Ishikawa (cell line): ENCODE measurements at regions not wholly inside any gene's neighbourhood (a gene's known extent, or its start where the extent isn't known, plus 50 kb on each side); places are given as distances from the start of the nearest gene placed in this dataset.

Experiments
- CEBPB ChIP-seq: IDR thresholded peaks from 2 replicates; pipeline ENCODE4 v1.6.1; 2012
- CREB1 ChIP-seq: IDR thresholded peaks from 2 replicates; pipeline ENCODE4 v1.6.1; 2012; ENCODE audit warnings: low read depth
- EGR1 ChIP-seq: IDR thresholded peaks from 2 replicates; pipeline ENCODE4 v1.6.1; 2012
- EP300 ChIP-seq: IDR thresholded peaks from 2 replicates; pipeline ENCODE4 v1.6.1; 2012; ENCODE audit warnings: borderline replicate concordance
- FOXM1 ChIP-seq: IDR thresholded peaks from 2 replicates; pipeline ENCODE4 v1.6.1; 2012; ENCODE audit warnings: low read depth, borderline replicate concordance
- NFIC ChIP-seq: IDR thresholded peaks from 2 replicates; pipeline ENCODE4 v1.6.1; 2012
- RAD21 ChIP-seq: IDR thresholded peaks from 2 replicates; pipeline ENCODE4 v1.6.1; 2012; ENCODE audit warnings: low read depth
- TAF1 ChIP-seq: IDR thresholded peaks from 2 replicates; pipeline ENCODE4 v1.6.1; 2012; ENCODE audit warnings: low read depth, mild to moderate bottlenecking
- TCF12 ChIP-seq: IDR thresholded peaks from 2 replicates; pipeline ENCODE4 v1.6.1; 2012; ENCODE audit warnings: low read depth
- TEAD4 ChIP-seq: IDR thresholded peaks from 2 replicates; pipeline ENCODE4 v1.6.1; 2012
- YY1 ChIP-seq: IDR thresholded peaks from 2 replicates; pipeline ENCODE4 v1.6.1; 2012; ENCODE audit warnings: low read depth
- ZBTB7A ChIP-seq: IDR thresholded peaks from 2 replicates; pipeline ENCODE4 v1.6.1; 2012; ENCODE audit warnings: low read depth
- TF ChIP-seq, protein P1 (sequence below): IDR thresholded peaks from 2 replicates; pipeline ENCODE4 v1.6.1; 2012; ENCODE audit warnings: low read depth, mild to moderate bottlenecking
- TF ChIP-seq, protein P2 (sequence below): IDR thresholded peaks from 2 replicates; pipeline ENCODE4 v1.6.1; 2012
- TF ChIP-seq, protein P3 (sequence below): IDR thresholded peaks from 2 replicates; pipeline ENCODE4 v1.6.1; 2012

DNA sequence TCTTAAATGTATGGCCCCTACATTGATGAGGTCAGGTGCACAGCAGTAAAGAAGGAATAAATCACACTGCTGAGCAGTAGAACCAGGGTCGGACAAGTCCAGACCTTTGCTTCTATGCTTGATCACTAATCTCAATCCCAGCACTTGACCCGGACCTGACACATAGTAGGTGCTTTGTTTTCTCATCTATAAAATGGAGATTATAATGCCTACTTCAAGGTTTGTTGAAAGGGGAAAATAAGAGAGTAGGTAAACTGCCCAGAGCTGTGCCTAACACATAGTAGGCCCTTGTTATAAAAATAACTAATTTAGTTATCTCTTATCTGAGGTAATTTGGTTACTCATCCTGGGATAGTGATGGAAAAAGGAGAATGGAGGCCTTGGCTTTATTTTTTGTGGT, 125.0 kb downstream of the RXFP2 start:
- TF ChIP-seq FOXM1: no peak
- TF ChIP-seq RAD21: no peak
- TF ChIP-seq CREB1: no peak
- TF ChIP-seq, protein P1, sequence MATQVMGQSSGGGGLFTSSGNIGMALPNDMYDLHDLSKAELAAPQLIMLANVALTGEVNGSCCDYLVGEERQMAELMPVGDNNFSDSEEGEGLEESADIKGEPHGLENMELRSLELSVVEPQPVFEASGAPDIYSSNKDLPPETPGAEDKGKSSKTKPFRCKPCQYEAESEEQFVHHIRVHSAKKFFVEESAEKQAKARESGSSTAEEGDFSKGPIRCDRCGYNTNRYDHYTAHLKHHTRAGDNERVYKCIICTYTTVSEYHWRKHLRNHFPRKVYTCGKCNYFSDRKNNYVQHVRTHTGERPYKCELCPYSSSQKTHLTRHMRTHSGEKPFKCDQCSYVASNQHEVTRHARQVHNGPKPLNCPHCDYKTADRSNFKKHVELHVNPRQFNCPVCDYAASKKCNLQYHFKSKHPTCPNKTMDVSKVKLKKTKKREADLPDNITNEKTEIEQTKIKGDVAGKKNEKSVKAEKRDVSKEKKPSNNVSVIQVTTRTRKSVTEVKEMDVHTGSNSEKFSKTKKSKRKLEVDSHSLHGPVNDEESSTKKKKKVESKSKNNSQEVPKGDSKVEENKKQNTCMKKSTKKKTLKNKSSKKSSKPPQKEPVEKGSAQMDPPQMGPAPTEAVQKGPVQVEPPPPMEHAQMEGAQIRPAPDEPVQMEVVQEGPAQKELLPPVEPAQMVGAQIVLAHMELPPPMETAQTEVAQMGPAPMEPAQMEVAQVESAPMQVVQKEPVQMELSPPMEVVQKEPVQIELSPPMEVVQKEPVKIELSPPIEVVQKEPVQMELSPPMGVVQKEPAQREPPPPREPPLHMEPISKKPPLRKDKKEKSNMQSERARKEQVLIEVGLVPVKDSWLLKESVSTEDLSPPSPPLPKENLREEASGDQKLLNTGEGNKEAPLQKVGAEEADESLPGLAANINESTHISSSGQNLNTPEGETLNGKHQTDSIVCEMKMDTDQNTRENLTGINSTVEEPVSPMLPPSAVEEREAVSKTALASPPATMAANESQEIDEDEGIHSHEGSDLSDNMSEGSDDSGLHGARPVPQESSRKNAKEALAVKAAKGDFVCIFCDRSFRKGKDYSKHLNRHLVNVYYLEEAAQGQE: no peak
- TF ChIP-seq, protein P2, sequence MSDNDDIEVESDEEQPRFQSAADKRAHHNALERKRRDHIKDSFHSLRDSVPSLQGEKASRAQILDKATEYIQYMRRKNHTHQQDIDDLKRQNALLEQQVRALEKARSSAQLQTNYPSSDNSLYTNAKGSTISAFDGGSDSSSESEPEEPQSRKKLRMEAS: no peak
- TF ChIP-seq EGR1: no peak
- TF ChIP-seq TEAD4: no peak
- TF ChIP-seq NFIC: no peak
- TF ChIP-seq YY1: no peak
- TF ChIP-seq CEBPB: no peak
- no peak for TF ChIP-seq TAF1

DNA sequence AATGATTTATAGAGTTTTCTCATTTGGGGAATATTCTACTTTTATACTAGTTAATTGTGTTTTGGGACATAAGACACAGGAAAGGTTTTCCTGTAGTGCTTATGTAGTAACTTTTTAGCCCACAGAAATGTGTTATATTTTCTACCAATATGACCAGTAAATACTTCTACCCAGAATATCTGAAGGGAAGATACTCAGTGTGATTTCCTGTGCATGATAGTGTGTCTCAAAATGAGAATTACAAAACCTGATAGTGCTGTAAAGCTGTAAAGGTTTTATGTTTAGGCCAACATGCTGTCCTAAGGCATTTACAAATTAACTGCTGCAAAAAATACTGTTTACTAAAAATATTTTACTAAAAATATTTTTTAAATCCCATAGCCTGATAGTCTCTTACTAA, 126.8 kb downstream of the RXFP2 start:
- TF ChIP-seq, protein P2: no peak
- TF ChIP-seq, protein P1: no peak
- no peak for TF ChIP-seq TCF12
- TF ChIP-seq, protein P3, sequence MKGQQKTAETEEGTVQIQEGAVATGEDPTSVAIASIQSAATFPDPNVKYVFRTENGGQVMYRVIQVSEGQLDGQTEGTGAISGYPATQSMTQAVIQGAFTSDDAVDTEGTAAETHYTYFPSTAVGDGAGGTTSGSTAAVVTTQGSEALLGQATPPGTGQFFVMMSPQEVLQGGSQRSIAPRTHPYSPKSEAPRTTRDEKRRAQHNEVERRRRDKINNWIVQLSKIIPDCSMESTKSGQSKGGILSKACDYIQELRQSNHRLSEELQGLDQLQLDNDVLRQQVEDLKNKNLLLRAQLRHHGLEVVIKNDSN: no peak
- TF ChIP-seq NFIC: no peak
- no peak for TF ChIP-seq RAD21
- TF ChIP-seq EGR1: no peak
- TF ChIP-seq FOXM1: no peak
- TF ChIP-seq EP300: no peak
- no peak for TF ChIP-seq CEBPB
- no peak for TF ChIP-seq CREB1
- no peak for TF ChIP-seq TAF1
- TF ChIP-seq ZBTB7A: no peak
- TF ChIP-seq YY1: no peak
- no peak for TF ChIP-seq TEAD4

DNA sequence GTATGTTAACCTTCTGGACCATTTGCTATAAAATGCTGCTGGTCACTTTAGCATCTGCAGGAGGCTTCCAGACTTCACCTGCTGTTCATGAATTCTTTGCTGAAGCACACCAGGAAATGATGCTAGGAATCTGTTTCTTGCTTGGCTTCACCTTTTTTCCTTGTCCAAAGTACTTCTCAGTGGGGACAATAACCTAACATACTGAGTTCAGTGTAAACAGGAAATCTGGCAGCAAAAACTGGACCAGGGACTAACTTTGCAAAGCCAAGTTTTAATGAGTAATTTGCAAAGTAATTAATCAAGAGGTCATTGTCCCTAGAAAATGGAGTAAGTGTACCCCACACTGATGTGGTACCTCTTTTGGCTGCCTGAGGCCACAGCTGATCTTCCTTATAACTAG, 128.4 kb downstream of the RXFP2 start:
- TF ChIP-seq CEBPB (no peak), YY1 (no peak), TAF1 (no peak), TCF12 (no peak), EGR1 (no peak), CREB1 (no peak), EP300 (no peak), RAD21 (no peak), TEAD4 (no peak), ZBTB7A (no peak), NFIC (no peak), FOXM1 (no peak)
- TF ChIP-seq, protein P1: no peak
- TF ChIP-seq, protein P3: no peak
- TF ChIP-seq, protein P2: no peak

DNA sequence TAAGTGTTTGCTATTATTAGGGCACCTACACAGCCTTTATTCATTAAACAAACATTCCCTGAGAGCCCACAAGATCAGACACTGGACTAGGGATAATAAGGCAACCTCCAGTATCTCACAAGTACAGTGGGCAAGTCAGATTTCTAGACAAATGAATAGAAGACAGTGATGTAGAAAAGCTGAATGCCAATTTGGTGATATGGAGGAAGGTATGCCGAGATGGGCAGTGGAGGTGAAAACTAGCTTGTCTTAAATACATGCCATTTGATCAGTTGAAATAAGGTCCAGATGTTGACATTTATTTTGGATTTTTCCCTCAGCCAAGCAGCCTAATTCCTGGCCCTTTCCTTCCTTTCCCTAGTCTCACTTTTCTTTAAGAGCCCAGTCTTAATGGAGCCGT, 130.3 kb downstream of the RXFP2 start:
- TF ChIP-seq, protein P2: no peak
- TF ChIP-seq TCF12 (no peak), YY1 (no peak), EGR1 (no peak), TAF1 (no peak), NFIC (no peak), CREB1 (no peak), RAD21 (no peak)
- TF ChIP-seq, protein P1: no peak
